Left lobe of liver (tissue), 2 donors: ENCODE measurements at regions not wholly inside any gene's neighbourhood (a gene's known extent, or its start where the extent isn't known, plus 50 kb on each side); places are given as distances from the start of the nearest gene placed in this dataset.

Experiments
- ATAC-seq: fragments of 200-7000 bp; cut with Tn5 transposase; one replicate; pipeline ENCODE4 v1.9.1; 2020; ENCODE audit warnings: mild to moderate bottlenecking, moderate library complexity
- DNase-seq: peaks from one replicate; pipeline ENCODE4 v3.0.0-alpha.2; 2020; ENCODE audit warnings: low spot score
- donor health status: DM: no; HTN: no; CAD: no; lungs with moderate emphysema.
- donor health status: DM: no; HTN: yes; CAD: no.

GRCh38 chr11:111148121-111148520 lies 97.4 kb upstream of the POU2AF2 start:
- DNase-seq (no peak), ATAC-seq (no peak)

DNA sequence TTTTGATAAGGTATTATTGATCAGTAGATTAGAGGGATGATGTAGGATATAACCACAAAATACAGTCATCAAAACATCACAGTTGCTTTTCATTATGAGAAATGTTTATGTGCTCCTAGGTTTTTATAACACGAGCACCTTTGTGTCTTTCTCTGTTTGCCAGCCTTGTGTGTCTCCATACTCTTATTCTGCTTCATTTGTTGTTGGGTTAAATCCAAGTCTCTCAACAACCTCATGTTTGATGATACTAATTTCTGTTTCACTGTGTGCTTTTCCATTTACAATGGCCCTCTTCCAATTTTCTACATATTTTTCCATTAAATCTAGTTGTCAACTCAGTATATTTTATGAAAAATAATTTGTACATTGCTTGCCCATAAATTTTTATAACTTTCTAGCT lies 107.7 kb upstream of the POU2AF2 start:
- no peak for ATAC-seq
- DNase-seq = no peak

DNA sequence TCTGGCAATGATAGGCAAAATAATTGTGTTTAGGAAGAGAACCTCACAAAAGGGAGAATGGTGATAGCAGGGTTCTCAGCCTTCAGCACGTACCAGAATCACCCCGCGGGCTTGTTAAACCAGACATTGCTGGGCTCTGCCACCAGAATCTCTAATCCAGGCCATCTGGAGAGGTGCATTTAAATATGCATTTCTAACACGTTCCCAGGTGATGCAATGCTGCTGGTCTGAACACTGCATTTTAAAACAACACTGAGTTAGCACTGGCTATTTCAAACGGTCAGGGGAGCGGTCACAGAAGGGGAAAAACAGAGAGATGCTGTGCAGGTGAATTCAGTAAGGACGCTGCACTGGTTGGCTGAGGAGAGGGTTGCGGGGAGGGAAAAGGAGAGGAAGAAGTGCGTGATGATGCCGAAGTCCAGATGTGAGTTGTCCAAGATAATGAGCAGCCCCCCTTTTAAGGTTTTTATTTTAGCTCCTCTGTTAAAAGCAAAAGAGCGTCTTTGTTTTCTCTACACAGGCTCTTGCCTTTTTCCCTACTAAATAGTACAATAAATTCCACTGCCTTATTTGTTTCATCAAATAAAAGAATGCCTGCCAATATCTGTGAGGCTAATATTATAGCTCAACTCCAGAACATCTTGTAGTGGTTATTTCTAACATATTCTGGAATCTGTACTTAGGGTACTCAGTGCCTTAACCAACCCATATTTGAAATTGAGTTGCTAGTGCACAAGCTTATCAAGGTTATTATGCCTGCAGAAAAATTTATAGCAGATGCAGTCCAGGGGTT lies 109.6 kb upstream of the POU2AF2 start:
- no peak for ATAC-seq
- DNase-seq = no peak

- DNase-seq = no peak
- ATAC-seq = no peak
Observed at GRCh38 chr11:111135101-111135500, 110.4 kb upstream of the POU2AF2 start.

- no peak for DNase-seq
- ATAC-seq = no peak
Observed at GRCh38 chr11:111128076-111128870, 117.3 kb upstream of the POU2AF2 start.

- DNase-seq (no peak), ATAC-seq (no peak)
Observed at GRCh38 chr11:111124724-111125123, 120.8 kb upstream of the POU2AF2 start.

DNA sequence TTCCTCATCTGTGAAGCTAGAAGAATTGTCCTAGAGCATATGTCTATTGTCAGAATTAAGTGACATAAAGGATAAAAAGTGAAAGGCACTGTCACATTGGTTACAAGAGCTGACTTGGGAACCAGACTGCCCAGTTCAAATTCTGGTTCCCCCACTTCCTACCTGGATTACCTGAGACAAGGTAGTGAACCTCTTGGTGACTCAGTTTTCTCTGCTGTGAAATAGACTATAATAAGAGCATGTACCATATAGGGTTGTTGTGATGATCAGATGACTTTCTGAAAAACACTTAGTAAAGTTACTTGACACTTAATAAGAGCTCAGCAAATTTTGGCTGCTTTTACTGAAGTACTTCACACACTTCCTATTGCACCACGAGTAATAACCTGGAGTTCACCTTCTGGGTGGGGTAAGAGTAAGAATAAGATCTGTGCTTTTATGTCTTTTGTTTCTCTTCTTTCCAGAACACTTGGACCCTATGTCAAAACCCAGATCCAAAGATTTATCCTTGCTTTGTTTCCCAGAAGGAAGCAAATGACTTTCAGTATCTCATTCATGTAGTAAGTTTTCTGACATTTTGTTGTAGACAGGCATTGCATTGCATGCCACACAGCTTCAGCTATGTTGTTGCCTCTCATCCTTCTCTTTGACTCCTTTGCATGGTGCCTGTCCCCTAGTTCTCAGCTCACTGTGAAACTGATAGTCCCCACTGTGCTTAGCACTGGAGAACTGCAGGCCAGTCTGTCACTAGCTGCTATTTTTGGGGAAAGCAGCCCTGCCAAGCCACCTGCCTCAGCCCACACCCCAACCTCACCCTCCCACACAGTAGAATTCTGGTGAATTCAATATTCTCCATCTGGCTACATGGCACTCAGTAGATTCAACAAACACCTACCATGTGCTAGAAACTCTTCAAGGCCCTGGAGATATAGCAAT lies 121.8 kb upstream of the POU2AF2 start:
- no peak for ATAC-seq
- no peak for DNase-seq

- ATAC-seq = no peak
Observed at GRCh38 chr11:111120696-111121302, 124.7 kb upstream of the POU2AF2 start.

DNA sequence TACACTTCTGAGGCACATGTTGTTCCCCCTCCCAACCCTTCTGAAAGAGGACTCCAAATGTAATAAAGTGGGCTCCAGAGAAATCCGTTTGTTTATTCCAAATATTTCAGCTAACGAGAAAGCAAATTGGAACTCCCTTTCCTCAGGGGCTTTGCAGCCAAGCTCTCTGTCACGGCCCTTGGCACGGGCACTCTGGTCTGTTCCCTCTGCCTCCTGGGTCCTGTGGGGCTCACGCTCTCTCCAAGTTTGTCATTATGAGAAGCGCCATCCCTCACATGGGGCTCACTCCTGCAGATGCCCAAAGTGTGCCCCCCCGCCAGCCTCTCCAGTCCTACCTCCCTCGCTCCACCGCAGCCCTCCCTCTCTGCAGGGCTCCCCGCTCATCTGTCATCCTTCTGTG lies 125.4 kb upstream of the POU2AF2 start:
- ATAC-seq (no peak), DNase-seq (no peak)

More at GRCh38 chr11:111120696-111121302, 124.7 kb upstream of the POU2AF2 start:
- DNase-seq = no peak

DNA sequence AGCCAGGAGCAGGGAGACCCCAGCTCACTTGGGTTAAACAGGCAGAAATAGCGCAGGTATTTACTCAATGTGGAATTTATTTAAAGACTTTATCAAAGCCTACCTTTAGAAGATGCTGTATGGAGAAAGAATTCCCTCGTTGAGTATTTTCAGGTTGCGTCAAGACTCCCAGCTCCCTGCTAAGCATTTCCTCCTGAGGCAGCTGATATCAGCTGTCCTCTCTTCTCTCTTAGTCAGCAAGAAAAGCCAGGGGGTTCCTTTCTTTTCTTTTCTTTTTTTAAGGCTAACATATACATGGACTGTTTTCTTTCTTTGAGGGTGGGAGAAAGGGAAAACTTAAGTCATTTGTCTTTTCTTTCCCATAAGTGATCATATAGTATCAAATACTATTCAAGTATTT lies 125.8 kb upstream of the POU2AF2 start:
- DNase-seq (no peak), ATAC-seq (no peak)

DNA sequence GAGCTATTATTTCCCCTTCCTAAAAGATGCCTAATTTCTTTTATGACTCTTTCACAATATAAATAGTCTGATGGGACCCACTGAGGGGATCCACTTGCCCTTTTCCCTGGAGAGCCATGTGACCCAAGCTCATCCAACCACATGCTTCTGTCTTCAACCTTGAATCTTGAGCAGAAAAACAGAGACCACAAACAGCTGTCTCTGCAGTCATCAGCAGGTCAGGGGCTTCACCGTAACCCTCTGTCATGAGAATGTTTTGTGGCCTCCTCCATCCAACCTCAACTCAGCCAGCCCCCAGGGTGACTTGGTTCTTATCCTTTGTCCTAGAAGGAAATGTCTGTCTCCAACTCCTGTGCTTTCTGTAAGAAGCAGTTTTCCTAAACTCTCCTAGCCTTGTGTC lies 129.6 kb upstream of the POU2AF2 start:
- DNase-seq (no peak), ATAC-seq (no peak)

DNA sequence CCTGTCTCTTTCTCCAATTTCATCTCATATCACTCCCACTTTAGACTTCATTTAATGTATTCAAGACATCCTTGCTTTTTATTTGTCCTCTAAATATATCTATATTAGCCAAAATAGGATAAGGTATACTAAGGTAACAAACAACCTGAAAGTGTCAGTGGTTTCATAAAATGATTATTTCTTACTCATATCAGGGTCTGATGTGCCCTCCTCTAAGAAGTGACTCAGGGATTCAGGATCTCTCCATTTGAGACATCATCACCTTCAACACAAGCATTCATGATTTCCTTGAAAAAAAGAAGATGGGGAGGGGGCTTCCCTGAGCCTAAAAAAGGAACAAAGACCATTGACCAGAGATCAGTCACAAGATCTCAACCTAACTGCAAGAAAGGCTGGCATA lies 131.4 kb upstream of the POU2AF2 start:
- ATAC-seq (no peak), DNase-seq (no peak)

DNA sequence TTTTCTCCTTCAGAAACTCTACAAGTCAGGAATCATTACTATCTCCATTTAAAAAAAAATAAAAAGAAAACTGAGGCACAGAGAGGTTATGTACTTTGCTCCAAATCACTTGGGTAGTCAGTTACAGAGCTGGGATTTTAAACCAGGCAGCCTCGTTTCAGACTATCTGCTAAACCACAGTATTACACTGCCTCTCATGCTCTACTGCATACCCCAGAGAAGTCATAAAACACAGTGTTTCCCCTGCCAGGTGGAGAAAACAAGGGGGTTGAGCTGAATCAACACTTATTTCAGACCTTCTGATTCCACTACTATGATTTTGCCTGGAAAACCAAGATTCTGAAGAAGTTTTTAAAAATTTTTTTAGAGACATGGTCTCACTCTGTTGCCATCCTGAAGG lies 132.9 kb upstream of the POU2AF2 start:
- no peak for DNase-seq
- no peak for ATAC-seq

GRCh38 chr11:111107501-111107900 lies 138.0 kb upstream of the POU2AF2 start:
- no peak for ATAC-seq
- DNase-seq = no peak

DNA sequence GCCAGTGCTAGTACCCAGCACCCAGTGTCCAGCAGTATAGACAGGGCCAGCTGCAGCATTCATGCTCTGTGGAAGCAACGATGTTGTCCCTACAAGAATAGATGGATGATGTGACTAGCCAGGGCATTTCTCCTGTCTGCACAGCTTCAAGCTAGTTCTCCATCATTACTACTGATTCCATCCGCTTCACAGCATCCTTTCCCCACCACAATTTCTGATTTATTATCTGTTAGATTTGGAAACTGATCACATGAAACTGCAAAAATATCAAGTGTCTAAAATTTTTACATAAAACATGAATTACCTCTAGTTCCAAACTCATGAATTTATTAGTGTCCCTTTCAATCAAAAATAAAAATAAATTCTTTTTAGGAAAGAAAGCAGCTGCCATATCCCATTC lies 138.9 kb upstream of the POU2AF2 start:
- ATAC-seq (no peak), DNase-seq (no peak)

GRCh38 chr11:111105566-111105965 lies 140.0 kb upstream of the POU2AF2 start:
- DNase-seq (no peak), ATAC-seq (no peak)

GRCh38 chr11:111104185-111104584 lies 141.3 kb upstream of the POU2AF2 start:
- ATAC-seq = no peak
- no peak for DNase-seq

GRCh38 chr11:111101881-111102280 lies 143.6 kb upstream of the POU2AF2 start:
- DNase-seq = no peak
- no peak for ATAC-seq

GRCh38 chr11:111099028-111099713 lies 146.4 kb upstream of the POU2AF2 start:
- no peak for DNase-seq
- ATAC-seq = no peak

- DNase-seq (no peak), ATAC-seq (no peak)
Observed at GRCh38 chr11:111098091-111098490, 147.4 kb upstream of the POU2AF2 start.
